ENCODE measurements at regions not wholly inside any gene's neighbourhood (a gene's known extent, or its start where the extent isn't known, plus 50 kb on each side); places are given as distances from the start of the nearest gene placed in this dataset.
A peak's percentile ranks its signal among the peaks of the same experiment; 100 is the strongest.

- DNase-seq = no peak
Observed at GRCh38 chr3:94513600-94513999, 450.7 kb downstream of the NSUN3 start.

- no peak for DNase-seq
Observed at GRCh38 chr3:94515983-94516382, 453.1 kb downstream of the NSUN3 start.

- peak in 1 of 14 donors; percentile 74 for DNase-seq
Observed at GRCh38 chr3:94520364-94520763, 457.5 kb downstream of the NSUN3 start.

GRCh38 chr3:94522488-94522887 is 459.6 kb downstream of the NSUN3 start:
- DNase-seq = no peak

- DNase-seq = no peak
Observed at GRCh38 chr3:94524102-94524919, 461.4 kb downstream of the NSUN3 start.

- DNase-seq = peak in 3 of 14 donors; percentile 0 to 2 (median 1)
Observed at GRCh38 chr3:94525043-94525442, 462.2 kb downstream of the NSUN3 start.

- DNase-seq = peak in 1 of 14 donors; percentile 39
Observed at GRCh38 chr3:94529816-94530215, 467.0 kb downstream of the NSUN3 start.

GRCh38 chr3:94532951-94533350 is 470.1 kb downstream of the NSUN3 start:
- DNase-seq = peak in 1 of 14 donors; percentile 27

GRCh38 chr3:94539937-94540336 is 477.1 kb downstream of the NSUN3 start:
- no peak for DNase-seq

GRCh38 chr3:94543161-94543560 is 480.3 kb downstream of the NSUN3 start:
- no peak for DNase-seq

GRCh38 chr3:94544131-94544789 is 481.4 kb downstream of the NSUN3 start:
- DNase-seq = no peak

GRCh38 chr3:94548581-94549316 is 485.9 kb downstream of the NSUN3 start:
- no peak for DNase-seq

GRCh38 chr3:94561094-94561493 is 498.2 kb downstream of the NSUN3 start:
- DNase-seq = no peak

GRCh38 chr3:94564247-94564646 is 501.4 kb downstream of the NSUN3 start:
- DNase-seq = no peak

GRCh38 chr3:94568041-94568440 is 505.2 kb downstream of the NSUN3 start:
- no peak for DNase-seq

- DNase-seq = no peak
Observed at GRCh38 chr3:94573337-94573736, 510.5 kb downstream of the NSUN3 start.

GRCh38 chr3:94587291-94587690 is 524.4 kb downstream of the NSUN3 start:
- no peak for DNase-seq

GRCh38 chr3:94593526-94594150 is 530.8 kb downstream of the NSUN3 start:
- peak in 1 of 14 donors; percentile 83 for DNase-seq

GRCh38 chr3:94596141-94596540 is 533.3 kb downstream of the NSUN3 start:
- peak in 1 of 14 donors; percentile 41 for DNase-seq

- no peak for DNase-seq
Observed at GRCh38 chr3:94596887-94597566, 534.2 kb downstream of the NSUN3 start.

GRCh38 chr3:94607778-94608177 is 544.9 kb downstream of the NSUN3 start:
- no peak for DNase-seq

GRCh38 chr3:94609908-94610307 is 547.0 kb downstream of the NSUN3 start:
- DNase-seq = no peak
